ENCODE measurements at regions not wholly inside any gene's neighbourhood (a gene's known extent, or its start where the extent isn't known, plus 50 kb on each side); places are given as distances from the start of the nearest gene placed in this dataset.

DNA sequence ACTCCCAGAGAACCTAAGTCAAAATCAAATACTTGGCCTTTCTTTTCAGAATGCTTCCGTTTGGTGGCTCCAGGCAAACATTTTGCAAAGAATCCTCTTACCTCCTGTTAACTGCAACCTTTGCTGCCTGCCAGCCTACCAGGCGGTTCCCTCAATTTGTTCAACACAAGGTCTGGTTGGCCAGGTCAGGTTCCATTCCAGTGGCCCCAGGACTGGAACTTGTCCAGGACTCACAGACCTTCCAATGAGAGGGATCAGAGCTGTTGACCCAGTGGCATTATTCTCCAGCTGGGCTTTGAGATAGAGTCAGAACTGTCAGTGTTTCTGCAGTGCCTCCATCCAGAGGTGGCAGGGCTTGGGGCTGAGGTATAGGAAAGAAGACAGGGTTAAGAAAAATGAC, 137.0 kb downstream of the NEUROD6 start:
- Histone ChIP-seq H3K27ac (no peak overlapping the region), H3K4me3 (no peak overlapping the region), H3K9me3 (peaks cover 2% of the 10 kb centered on the region; the same call in 2 of the 3 replicates), H3K4me2 (no peak overlapping the region), H3K4me1 (no peaks in the 10 kb centered on the region)
- ATAC-seq (no peak), FAIRE-seq (no peak), DNase-seq (ENCODE audit: low read depth in 1 of 2, low spot score in 1 of 2) (no peak)
- TF ChIP-seq, protein P1, sequence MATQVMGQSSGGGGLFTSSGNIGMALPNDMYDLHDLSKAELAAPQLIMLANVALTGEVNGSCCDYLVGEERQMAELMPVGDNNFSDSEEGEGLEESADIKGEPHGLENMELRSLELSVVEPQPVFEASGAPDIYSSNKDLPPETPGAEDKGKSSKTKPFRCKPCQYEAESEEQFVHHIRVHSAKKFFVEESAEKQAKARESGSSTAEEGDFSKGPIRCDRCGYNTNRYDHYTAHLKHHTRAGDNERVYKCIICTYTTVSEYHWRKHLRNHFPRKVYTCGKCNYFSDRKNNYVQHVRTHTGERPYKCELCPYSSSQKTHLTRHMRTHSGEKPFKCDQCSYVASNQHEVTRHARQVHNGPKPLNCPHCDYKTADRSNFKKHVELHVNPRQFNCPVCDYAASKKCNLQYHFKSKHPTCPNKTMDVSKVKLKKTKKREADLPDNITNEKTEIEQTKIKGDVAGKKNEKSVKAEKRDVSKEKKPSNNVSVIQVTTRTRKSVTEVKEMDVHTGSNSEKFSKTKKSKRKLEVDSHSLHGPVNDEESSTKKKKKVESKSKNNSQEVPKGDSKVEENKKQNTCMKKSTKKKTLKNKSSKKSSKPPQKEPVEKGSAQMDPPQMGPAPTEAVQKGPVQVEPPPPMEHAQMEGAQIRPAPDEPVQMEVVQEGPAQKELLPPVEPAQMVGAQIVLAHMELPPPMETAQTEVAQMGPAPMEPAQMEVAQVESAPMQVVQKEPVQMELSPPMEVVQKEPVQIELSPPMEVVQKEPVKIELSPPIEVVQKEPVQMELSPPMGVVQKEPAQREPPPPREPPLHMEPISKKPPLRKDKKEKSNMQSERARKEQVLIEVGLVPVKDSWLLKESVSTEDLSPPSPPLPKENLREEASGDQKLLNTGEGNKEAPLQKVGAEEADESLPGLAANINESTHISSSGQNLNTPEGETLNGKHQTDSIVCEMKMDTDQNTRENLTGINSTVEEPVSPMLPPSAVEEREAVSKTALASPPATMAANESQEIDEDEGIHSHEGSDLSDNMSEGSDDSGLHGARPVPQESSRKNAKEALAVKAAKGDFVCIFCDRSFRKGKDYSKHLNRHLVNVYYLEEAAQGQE (IDR thresholded peaks at IDR 0.05) = no peak
- TF ChIP-seq RARB (CRISPR knock-in tag; IDR thresholded peaks at IDR 0.05) = no peak
- no peak for TF ChIP-seq SMC3 (IDR thresholded peaks at IDR 0.05)
- TF ChIP-seq CHD2 (IDR thresholded peaks at IDR 0.05; ENCODE audit: low read length, partially characterized antibody) = no peak
- TF ChIP-seq CHD4 (IDR thresholded peaks at IDR 0.05; ENCODE audit: borderline replicate concordance) = no peak
- TF ChIP-seq RFX5 (IDR thresholded peaks at IDR 0.05) = no peak
- TF ChIP-seq HMGXB4 (CRISPR knock-in tag; IDR thresholded peaks at IDR 0.05; ENCODE audit: borderline replicate concordance) = no peak
- TF ChIP-seq BHLHE40 (IDR thresholded peaks at IDR 0.05; ENCODE audit: low read depth, low read length) = no peak
- no peak for TF ChIP-seq MAFK (IDR thresholded peaks at IDR 0.05; ENCODE audit: partially characterized antibody)
- TF ChIP-seq JUNB (IDR thresholded peaks at IDR 0.05) = no peak
- 29% methylated on average over 2 of the region's 2 CpGs for WGBS (ENCODE audit: missing lambda C conversion rate)
- ChIA-PET CTCF (interaction anchor here (2.9 kb wide), 1 partner anchor 10 kb away, joined by 11 read pairs; no protein-coding TSS in a partner anchor), POLR2A (no interaction called here)

GRCh38 chr7:31202801-31203200, 137.7 kb downstream of the NEUROD6 start:
- ChIA-PET CTCF (interaction anchor here (0.9 to 2.9 kb wide), 2 partner anchors 10 to 432 kb away, joined by 3 to 11 read pairs; no protein-coding TSS in a partner anchor), POLR2A (no interaction called here)
- Histone ChIP-seq H3K27ac (no peak overlapping the region), H3K4me3 (no peak overlapping the region), H3K4me2 (no peak overlapping the region), H3K9me3 (peaks cover 9% of the 10 kb centered on the region; the same call in 2 of the 3 replicates), H3K4me1 (no peaks in the 10 kb centered on the region)
- ATAC-seq (no peak), DNase-seq (ENCODE audit: low read depth in 1 of 2, low spot score in 1 of 2) (no peak), FAIRE-seq (no peak)
- TF ChIP-seq, protein P2, sequence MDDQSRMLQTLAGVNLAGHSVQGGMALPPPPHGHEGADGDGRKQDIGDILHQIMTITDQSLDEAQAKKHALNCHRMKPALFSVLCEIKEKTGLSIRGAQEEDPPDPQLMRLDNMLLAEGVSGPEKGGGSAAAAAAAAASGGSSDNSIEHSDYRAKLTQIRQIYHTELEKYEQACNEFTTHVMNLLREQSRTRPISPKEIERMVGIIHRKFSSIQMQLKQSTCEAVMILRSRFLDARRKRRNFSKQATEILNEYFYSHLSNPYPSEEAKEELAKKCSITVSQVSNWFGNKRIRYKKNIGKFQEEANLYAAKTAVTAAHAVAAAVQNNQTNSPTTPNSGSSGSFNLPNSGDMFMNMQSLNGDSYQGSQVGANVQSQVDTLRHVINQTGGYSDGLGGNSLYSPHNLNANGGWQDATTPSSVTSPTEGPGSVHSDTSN (IDR thresholded peaks at IDR 0.05) = no peak
- TF ChIP-seq KDM1A (IDR thresholded peaks at IDR 0.05; ENCODE audit: low read depth) (no peak), FOSL2 (IDR thresholded peaks at IDR 0.05) (no peak), FOSL2 (CRISPR knock-in tag; IDR thresholded peaks at IDR 0.05) (no peak), HES2 (IDR thresholded peaks at IDR 0.05) (no peak), KDM5A (IDR thresholded peaks at IDR 0.05) (no peak), HMGXB4 (CRISPR knock-in tag; IDR thresholded peaks at IDR 0.05; ENCODE audit: borderline replicate concordance) (no peak), CBX8 (IDR thresholded peaks at IDR 0.05) (no peak), POLR2AphosphoS2 (conservative IDR thresholded peaks at IDR 0.05; ENCODE audit: low read length) (no peak), HOXB13 (CRISPR knock-in tag; IDR thresholded peaks at IDR 0.05; ENCODE audit: low read depth) (no peak), MAZ (IDR thresholded peaks at IDR 0.05; ENCODE audit: borderline replicate concordance, low read depth, low read length) (no peak), CEBPB (IDR thresholded peaks at IDR 0.05) (no peak), FOXS1 (CRISPR knock-in tag; IDR thresholded peaks at IDR 0.05) (no peak), FOSB (CRISPR knock-in tag; IDR thresholded peaks at IDR 0.05) (no peak), RARB (CRISPR knock-in tag; IDR thresholded peaks at IDR 0.05) (no peak), JUN (IDR thresholded peaks at IDR 0.05) (no peak), HOXB5 (CRISPR knock-in tag; IDR thresholded peaks at IDR 0.05) (no peak), MAFK (IDR thresholded peaks at IDR 0.05; ENCODE audit: partially characterized antibody) (no peak), MAX (IDR thresholded peaks at IDR 0.05) (no peak)
- WGBS (ENCODE audit: missing lambda C conversion rate) = 64% methylated on average over 6 of the region's 6 CpGs

All from A549 (cell line).